Left ventricle myocardium superior (tissue), 1 donor: ENCODE measurements at regions not wholly inside any gene's neighbourhood (a gene's known extent, or its start where the extent isn't known, plus 50 kb on each side); places are given as distances from the start of the nearest gene placed in this dataset.
A peak's percentile ranks its signal among the peaks of the same experiment; 100 is the strongest.
"Not testable (repeated sequence)": the region's sequence is repeated elsewhere in the genome, so short reads cannot be mapped to it uniquely, and the experiment has no call there.

Experiments
- ATAC-seq: fragments of 200-7000 bp; cut with Tn5 transposase; one replicate; pipeline ENCODE4 v1.9.1; 2020; ENCODE audit warnings: mild to moderate bottlenecking, moderate library complexity
- DNase-seq: peaks from one replicate; pipeline ENCODE4 v3.0.0-alpha.2; 2020
- intact Hi-C: fragments of 100-400 bp; cut with micrococcal nuclease; formaldehyde crosslinking; loops from one replicate; pipeline ENCODE4 v1.11.0; 2022
- donor health status: DM: no; HTN: yes; CAD: no; lungs with severe emphysema.

DNA sequence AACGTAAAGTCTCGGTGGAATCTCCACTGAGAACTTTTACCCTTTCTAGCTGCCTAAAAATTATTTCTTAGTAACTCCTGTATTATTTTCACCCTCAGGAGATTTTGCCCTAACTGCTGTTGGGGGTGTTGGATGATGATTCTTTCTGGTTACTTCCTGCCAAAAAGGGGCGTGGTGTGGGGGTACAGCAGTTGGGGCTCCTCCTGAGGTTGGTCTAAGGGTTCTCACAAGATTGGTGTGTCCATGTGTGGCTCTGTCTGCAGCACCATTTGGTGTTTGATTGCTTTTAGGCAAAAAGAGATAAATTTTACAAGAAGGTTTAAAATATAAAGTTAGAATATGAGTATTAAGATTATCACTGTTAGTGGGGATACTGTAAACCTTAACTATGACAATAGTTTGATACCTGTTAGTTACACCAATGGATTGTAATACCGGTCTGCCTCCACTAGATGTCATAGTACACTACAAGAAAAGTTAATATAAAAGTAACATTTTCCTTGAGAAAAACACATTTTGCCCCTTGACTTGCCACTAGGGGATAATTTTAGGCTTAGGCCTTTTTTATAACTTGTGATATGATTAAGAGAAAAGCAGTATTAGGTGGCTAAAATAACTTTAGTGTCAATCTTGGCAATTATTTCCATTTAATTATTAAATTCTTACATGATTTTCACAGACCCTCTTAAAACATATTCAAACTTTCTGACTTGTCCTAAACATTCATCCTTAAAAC is 928.7 kb downstream of the IPMK start:
- DNase-seq: no peak
- intact Hi-C loops: no loop called here
- ATAC-seq: no peak

- ATAC-seq (no peak), DNase-seq (no peak)
- intact Hi-C loops: no loop called here
These were observed 930.8 kb downstream of the IPMK start for GRCh38 chr10:57336865-57337264.

DNA sequence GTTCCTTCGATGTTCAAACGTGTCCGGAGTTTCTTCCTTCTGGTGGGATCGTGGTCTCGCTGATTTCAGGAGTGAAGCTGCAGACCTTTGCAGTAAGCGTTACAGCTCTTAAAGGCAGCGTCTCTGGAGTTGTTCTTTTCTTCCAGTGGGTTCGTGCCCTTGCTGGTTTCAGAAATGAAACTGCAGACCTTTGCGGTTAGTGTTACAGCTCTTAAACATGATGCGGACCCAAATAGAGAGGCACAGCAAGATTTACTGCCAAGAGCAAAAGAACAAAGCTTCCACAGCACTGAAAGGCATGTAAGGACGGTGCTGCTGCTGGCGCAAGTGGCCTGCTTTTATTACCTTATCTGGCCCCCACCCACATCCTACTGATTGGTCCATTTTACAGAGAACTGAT is 931.4 kb downstream of the IPMK start:
- intact Hi-C loops: no loop called here
- DNase-seq (no peak), ATAC-seq (no peak)

DNA sequence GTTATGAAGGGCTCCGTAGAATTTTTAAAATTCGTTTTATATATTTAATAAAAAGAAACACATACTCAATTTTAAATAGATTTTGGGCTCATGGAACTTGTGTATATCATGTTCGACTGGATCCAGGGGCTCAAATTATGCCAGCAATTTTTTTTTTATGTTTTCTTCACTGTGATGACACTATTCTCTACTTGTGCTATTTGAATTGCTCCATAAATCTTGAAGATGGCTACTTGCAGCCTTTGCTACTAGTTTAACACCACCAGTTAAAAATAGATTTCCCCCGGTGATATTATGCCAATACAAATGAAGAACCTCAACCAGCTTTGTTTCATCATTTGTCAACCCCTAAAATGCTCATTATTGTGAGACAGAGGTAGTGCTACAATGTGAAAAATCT is 933.2 kb downstream of the IPMK start:
- intact Hi-C loops: no loop called here
- DNase-seq (no peak), ATAC-seq (no peak)

DNA sequence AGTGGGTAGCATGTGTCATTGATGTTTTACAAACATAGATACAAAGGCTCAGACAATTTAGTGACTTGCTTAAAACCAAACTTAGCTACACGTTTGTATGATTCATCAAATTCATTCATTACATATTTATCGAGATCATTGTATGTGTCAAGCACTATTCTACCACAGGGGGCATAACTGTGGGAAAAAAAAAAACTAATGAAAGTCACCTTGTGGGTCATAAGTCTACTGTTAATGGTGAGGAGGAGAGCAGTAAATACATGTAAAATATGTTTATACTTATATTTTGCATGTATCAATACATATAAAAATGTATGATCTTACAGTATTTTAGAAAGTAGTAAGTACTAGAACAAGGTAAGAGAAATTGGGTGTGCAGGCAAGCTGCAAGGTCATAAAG is 933.8 kb downstream of the IPMK start:
- no peak for DNase-seq
- intact Hi-C loops: no loop called here
- no peak for ATAC-seq

- intact Hi-C loops, DNase-seq, ATAC-seq: not testable (repeated sequence)
These were observed 946.3 kb downstream of the IPMK start for GRCh38 chr10:57321400-57321854.

GRCh38 chr10:57320416-57320815 is 947.3 kb downstream of the IPMK start:
- intact Hi-C loops: no loop called here
- DNase-seq: no peak
- no peak for ATAC-seq

- DNase-seq: no peak
- intact Hi-C loops: no loop called here
- no peak for ATAC-seq
These were observed 953.0 kb upstream of the ZWINT start for GRCh38 chr10:57314046-57314445.

- DNase-seq (no peak), ATAC-seq (no peak)
- intact Hi-C loops: no loop called here
These were observed 942.5 kb upstream of the ZWINT start for GRCh38 chr10:57303566-57303965.

DNA sequence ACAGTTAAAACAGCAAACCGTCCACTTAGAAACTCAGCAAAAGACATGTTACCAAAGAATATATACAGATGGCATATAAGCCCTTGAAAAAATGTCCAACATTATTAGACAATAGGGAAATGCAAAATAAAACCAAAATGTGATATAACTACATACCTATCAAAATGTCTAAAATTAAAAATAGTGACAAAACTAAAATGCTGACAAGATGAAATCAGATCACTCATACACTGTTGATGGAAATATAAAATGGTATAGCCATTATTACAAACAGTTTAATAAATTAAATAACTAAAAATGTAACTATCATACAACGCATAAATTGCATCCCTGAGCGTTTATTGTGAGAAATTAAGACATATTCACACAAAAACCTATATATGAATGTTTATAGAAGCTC is 939.7 kb upstream of the ZWINT start:
- intact Hi-C loops: no loop called here
- ATAC-seq (no peak), DNase-seq (no peak)

GRCh38 chr10:57294698-57295097 is 933.6 kb upstream of the ZWINT start:
- no peak for ATAC-seq
- DNase-seq: no peak
- intact Hi-C loops: no loop called here

DNA sequence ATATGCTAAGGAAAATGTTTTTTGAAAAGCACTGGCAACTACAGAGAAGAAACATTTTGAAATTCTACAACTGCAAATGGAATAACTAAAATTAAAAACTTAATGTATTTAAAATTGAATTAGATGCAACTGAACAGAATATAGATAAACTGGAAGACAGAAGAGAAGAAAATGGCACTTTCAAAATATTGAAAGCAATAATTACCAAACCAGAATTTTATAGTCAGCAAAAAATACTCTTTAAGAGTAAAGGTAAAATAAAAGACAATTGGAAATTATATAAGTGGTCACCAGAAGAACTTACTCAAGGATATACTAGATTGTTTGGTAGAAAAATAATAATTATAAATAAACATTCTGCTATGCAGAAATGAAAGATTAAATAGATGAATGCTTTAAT is 927.7 kb upstream of the ZWINT start:
- ATAC-seq (no peak), DNase-seq (no peak)
- intact Hi-C loops: no loop called here

DNA sequence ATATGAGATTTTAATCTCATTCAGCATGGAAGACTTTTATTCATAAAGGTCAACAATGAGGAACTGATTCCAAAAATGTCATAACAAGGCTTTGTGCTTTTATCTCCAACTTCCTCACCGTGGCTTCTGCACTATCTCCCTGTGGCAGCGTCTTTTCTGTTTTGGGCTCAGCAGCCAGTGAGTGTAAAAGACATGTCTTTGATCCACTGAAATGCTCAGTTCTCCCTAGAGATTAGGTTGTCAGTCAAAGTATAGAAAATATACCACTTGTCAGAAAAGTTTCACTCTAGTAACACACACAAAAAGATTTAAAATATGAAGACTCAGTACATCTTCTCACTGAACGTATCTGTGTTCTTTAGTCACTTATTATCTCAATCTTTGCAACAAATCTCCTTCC is 901.8 kb upstream of the ZWINT start:
- DNase-seq (no peak), ATAC-seq (no peak)
- intact Hi-C loops: no loop called here

DNA sequence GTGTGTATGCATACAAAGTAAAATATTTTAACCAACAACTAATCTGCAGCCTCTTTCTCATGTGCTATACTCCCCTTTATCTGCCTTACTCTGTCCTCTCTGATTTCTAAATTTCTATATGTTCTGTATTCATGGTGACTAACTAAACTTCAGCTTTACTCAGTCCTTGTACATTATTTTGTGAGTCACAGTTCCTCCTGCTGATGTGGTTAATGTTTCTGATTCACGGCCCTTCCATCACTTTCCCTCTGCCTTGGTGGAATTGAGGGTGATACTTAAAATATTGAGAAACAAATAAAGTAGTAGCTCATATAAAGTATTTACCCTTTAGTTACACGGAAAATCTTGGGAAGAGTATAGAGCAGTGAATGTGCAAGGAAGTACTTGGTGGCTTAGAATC is 899.1 kb upstream of the ZWINT start:
- ATAC-seq (no peak), DNase-seq (no peak)
- intact Hi-C loops: no loop called here

DNA sequence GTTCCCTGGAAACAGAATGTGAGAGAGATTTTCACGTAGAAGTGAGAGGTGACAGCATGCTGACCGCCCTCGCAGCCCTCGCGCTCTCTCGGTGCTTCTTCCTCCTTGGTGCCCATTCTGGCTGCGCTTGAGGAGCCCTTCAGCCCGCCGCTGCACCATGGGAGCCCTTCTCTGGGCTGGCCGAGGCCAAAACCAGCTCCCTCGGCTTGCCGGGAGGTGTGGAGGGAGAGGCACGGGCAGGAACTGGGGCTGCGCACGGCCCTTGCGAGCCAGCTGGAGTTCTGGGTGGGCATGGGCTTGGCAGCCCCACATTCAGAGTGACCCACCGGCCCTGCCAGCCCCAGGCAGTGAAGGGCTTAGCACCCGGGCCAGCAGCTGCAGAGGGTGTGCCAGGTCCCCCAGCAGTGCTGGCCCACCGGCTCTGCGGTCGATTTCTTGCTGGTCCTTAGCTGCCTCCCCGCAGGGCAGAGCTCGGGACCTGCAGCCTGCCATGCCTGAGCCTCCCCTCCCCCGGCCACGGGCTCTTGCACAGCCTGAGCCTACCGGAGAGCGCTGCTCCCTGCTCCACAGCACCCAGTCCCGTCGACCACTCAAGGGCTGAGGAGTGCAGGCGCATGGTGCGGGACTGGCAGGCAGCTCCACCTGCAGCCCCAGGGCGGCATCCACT is 888.7 kb upstream of the ZWINT start:
- intact Hi-C loops: no loop called here
- ATAC-seq (no peak), DNase-seq (peak; percentile 22)

GRCh38 chr10:57247271-57247670 is 886.2 kb upstream of the ZWINT start:
- ATAC-seq (no peak), DNase-seq (no peak)
- intact Hi-C loops: no loop called here

DNA sequence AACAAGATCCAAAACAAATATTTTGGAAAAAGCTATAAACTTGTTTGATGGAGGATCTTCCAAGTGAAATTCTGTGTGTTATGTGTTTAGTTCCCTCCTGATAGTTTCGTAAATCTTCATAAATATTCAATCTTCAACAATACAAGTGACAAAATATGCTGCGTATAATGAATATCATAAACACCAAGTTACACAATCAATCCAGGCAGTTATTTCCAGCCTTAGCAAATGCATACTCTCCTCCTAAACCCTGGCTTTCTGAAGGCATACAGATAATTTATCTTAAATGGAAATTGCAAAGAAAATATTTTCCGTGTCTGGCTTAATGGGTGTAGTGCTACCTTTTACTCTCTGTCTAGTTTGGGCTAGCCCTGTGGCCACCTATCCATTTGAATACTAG is 864.9 kb upstream of the ZWINT start:
- intact Hi-C loops: no loop called here

GRCh38 chr10:57224811-57225210 is 863.8 kb upstream of the ZWINT start:
- ATAC-seq: no peak
- intact Hi-C loops: no loop called here
- DNase-seq: no peak

More for the DNA sequence above, 864.9 kb upstream of the ZWINT start:
- DNase-seq (no peak), ATAC-seq (no peak)

- DNase-seq (no peak), ATAC-seq (no peak)
- intact Hi-C loops: no loop called here
These were observed 861.5 kb upstream of the ZWINT start for GRCh38 chr10:57222603-57223002.

- DNase-seq: no peak
- intact Hi-C loops: no loop called here
These were observed 861.1 kb upstream of the ZWINT start for GRCh38 chr10:57222129-57222528.

DNA sequence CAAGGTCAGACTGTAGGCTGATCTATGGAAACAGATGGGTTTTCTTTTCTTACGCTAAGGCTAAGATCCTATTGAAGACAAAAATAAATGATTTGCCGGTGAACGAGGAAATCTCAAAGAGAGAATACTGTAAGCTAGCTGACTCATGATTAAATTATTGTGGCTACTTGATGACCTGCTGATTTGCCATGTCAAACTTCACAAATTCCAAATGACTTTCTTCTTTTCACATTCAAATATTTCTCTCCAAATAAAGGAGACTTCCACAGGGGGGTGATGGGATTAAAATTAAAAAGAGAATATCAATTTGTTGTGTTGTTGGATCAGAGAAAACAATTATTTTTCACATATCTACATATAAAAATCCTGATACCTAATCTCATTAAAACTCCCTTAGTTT is 860.6 kb upstream of the ZWINT start:
- intact Hi-C loops: no loop called here
- ATAC-seq: no peak
- DNase-seq: no peak

More at GRCh38 chr10:57222129-57222528, 861.1 kb upstream of the ZWINT start:
- ATAC-seq: no peak
